ENCODE measurements at regions not wholly inside any gene's neighbourhood (a gene's known extent, or its start where the extent isn't known, plus 50 kb on each side); places are given as distances from the start of the nearest gene placed in this dataset.

DNA sequence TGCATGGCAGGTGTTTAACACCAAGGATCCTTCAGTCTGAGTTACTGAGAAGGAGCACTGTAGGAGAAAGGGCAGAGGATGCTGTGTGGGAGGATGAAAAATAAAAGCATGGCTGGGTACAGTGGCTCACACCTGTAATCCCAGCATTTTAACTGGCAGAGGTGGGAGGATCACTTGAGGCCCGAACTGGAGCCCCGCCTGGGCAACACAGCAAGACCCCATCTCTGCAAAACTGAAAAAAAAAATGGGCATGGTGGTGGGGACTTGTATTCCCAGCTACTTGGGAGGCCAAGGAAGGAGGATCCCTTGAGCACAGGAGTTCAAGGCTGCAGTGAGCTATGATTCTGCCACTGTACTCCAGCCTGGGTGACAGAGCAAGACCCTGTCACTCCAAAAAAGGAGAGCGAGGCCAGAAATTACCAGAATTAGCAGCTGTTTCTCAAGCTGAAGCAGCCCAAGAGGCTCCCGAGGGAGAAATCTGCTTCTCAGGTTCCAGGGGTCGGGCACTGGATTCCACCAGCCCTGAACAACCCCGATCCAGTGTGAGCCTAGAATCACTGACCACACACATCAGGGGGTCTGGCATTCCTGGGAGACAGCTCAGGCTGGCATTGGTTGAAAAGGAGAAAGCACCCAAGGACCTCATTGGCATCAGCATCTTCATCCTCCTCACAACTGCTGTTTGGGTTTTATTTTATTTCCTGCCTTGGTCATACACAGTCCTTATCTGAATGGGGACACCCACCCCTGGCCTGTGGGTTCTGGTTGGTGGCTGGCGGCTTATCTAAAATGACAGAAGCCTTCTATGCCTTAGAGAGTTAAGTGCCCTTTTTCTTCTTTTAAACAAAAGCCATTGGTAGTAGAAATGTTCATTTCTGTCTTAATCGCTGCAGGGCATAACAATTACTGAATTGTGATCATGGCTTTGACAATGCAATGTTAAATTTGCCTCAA is 66.3 kb upstream of the TRIM2 start:
- no peak for DNase-seq (ENCODE audit: low spot score)

DNA sequence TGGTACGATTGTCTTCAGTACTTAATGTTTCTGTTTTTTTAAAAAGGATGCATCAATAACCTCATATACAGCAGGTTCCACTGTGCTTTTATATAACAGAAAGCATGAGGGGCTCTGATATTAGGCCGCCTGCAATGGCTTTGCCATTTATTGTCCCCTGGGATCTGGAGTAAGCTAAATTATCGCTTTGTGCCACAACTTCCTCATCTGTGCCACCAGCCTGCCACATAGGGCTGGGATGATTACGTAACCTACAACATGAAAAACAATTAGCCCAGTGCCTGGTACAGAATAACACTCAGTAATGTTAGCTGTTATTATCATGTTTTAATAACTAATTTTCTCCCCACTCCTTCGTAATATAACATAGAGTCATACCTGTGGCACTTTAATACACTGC is 65.5 kb upstream of the TRIM2 start:
- DNase-seq (ENCODE audit: low spot score) = no peak

DNA sequence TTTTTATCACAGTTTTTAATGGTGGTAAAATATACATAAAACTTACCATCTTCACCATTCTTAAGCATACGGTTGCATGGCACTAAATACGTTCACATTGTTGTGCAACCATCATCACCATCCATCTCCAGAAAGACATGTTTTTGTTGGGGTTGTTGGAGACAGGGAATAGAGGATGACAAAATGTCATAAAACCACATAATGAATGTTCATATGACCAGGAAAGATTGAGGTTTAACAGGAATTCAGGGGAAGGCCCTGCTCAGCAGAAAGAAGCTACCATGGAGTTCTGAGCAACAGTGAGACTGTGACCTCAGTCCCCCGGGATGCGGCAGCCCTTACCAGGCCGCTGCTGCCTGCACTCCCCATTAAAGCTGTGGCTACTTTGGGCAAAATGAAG is 63.9 kb upstream of the TRIM2 start:
- no peak for DNase-seq (ENCODE audit: low spot score)

DNA sequence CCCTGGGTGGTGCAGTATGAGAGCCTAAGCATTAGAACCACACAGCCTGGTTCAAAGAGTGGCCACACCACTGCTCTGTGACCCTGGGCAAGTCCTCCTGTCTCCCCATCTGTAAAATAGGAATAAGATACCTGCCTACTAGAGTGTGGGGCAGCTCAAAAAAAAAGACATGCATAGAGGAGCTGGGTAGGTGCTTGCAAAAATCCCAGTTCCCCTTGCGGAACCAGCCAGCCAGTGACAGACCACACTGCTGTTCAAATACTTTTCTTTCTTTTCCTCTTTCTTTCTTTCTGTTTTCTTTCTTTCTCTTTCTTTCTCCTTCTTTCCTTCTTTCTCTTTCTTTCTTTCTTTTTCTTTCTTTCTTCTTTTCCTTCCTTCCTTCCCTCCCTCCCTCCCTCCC is 63.0 kb upstream of the TRIM2 start:
- DNase-seq (ENCODE audit: low spot score) = no peak

DNA sequence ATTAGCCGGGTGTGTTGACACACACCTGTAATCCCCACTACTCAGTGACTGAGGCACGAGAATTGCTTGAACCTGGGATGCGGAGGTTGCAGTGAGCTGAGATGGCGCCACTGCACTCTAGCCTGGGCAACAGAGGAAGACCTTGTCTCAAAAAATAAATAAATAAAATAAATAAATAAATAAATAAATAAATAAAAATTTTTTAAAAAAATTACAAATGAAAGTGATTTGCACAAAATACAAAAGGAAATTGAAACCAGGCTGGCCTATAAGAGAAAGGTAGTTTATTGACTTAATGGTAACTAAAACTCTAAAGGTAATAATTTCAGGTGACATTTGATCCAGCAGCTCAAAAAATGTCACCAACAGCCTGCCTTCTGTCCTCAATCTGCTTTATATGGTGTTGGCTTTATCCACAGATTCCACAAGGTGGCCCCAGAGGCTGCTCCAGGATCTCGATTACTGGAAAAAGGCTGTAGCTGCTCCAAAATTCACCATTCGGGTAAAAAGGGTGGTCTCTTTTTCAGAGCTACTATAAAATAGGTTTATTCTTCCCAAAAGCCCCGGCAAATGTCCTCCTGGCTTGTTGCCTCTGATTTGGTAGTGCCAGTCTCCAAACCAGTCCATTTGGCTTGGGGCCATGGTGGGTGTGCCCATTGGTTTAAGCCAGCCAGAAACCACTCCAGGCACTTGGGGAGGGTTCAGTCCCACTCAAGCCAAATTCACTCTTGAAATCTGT is 61.4 kb upstream of the TRIM2 start:
- peak; percentile 62 for DNase-seq (ENCODE audit: low spot score)

DNA sequence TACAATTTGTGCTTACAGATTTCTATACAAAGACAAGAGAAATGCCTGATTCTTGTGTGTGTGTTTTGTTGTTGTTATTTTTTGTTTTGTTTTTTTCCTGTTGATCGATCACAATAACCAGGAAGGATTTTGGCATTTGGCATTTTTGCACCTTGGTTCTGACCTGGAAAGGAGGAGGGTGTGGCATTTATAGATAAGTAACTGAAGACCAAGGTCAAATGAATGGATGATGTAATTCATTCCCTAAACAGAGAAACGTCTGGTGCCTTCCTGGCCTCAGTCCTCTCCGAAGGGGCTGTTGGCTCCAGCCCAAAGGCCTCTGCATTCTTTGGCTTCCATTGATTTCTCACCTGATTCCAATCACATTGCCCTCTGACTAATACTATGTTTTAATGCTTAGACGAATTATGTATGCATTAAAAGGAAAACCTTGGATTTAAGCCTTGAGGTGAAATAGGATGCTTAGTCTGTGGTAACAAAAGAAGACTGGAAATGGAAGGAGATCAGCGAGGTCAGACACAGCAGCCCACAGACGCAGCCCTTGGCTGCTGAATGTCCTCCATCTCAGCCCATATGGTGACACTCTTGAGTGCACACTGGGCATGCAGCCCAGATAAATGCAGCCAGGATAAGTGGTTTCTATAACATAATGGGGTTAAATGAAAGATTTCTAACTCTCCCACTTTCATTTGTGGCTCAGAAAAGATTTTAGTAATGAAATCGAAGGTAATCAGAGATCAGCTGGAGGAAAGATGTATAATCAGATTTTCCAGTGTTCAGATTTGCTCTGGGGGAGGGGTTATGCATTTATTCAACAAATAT is 60.5 kb upstream of the TRIM2 start:
- no peak for DNase-seq (ENCODE audit: low spot score)

DNA sequence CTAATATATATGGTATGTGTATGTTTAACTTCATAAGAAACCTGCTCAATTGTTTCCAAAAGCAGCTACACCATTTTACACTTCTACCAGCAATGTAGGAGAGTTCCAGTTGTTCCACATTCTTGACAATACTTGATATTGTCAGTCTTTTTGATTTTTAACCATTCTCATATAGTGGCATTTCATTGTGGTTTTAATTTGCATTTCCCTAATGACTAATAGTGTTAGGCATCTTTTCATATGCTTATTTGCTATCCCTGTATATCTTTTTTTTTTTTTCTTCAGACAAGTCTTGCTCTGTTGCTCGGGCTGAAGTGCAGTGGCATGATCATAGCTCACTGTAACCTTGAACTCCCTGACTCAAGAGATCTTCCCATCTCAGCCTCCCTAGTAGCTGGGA is 58.2 kb upstream of the TRIM2 start:
- DNase-seq (ENCODE audit: low spot score) = no peak

DNA sequence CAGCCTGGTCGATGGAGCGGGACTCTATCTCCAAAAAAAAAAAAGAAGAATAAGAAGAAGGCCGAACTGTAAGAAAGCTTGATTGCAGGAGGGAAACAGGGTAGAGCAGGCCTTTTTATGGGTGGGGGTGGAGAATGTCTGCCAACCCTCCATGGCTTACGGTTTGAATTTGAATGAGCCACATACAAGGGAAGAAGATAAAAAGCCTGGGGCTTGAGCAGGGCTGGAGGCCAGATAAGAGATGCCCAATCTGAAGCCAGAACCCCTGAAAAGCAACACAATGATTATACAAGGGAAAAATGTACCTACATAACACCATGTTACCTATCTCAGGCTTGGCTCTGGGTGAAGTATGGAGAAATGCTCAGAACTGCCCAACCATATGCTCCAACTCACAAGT is 57.3 kb upstream of the TRIM2 start:
- DNase-seq (ENCODE audit: low spot score) = no peak

DNA sequence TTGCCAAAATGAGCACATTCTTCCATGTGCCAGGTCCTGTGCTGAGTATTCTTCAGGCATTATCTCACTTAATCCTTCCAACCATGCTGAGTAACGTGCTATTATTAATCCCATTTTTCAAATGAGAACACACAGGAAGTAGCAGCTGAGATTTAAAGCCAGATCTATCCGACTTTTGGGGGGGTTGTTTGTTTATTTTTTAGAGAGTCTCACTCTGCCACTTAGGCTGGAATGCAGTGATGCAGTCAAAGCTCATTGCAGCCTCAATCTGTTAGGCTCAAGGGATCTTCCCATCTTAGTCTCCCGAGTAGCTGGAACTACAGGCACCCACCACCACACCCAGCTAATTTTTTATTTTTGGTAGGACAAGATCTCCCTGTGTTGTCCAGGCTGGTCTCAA is 55.5 kb upstream of the TRIM2 start:
- DNase-seq (ENCODE audit: low spot score) = no peak

DNA sequence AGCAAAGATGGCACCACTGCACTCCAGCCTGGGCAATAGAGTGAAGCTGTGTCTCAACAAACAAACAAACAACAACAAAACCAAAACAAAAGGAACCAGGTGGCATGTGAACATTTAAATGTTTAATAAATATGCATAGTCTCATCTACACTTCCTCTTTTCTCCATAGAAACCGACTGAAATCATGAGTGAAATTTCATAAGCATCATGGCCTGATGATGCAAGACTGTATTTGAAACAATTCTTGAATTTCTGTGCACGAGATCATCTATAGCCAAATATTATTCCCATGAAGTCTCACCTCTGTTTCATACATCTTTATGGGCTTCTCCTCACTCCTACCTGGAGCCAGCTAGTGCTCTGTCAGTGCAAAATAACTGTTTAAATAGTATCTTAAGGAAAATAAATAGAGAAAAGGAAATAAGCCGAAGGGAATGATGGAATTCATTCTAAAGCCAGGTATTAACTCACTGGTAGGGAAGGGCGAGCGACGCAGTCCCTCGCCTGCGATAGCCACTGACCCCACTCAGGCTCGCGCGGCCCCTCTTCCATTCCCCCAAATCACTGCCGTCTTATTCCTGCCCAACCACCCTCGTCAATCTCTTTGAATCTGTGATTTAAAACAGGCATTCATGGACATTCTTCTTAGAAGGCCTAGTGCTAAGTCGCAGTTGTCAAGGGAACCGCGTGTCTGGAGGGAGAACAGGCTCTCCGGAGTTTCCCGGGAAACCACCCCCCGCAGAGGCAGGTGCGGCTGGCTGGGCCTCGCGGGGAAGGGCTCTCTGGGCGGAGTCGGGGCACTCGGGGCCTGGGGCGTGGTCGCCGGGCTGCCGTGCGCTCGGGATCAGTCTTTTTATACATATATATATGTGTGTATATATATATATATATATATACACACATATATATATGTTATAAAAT is 52.4 kb upstream of the TRIM2 start:
- peak; percentile 12 for DNase-seq (ENCODE audit: low spot score)

DNA sequence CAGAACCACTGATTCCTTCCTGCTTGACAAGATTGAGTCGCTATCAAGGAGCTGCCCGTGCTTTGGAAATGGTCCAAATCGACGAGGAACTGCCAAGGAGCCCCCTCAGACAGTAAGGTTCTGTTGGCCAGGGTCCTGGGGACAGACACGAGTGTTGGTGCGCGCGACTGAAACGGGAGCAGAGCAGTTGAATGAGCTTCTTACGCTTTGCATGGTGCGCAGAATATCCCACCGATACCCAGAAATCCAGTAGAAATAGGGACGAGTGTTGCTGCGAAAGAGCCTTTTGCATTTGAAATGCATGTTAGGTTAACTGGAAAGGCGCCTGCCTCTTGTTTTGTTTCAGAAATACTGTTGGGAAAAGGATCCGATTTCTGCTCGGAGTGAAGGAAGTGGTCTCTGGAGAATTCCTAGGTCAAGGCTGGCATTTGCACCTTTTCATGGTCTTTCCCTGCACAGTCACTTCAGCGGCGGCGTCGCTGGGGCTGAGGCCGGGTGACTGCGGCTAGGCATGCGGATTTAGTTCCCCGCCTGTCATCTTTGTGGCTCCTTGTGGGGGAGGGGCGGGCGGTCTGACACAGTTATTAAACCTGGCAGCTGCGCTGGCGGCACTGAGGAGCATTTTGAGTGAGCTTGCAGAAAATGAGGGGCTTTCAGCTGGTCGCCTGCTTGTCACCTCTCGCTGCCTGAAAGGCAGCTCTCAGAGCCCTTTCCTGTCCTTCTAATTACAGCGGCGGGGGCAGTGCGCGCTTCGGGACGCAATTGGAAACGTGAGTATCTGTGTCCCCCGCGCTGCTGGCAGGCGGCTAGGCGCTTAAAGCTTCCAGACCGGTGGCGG is 51.5 kb upstream of the TRIM2 start:
- peak; percentile 56 for DNase-seq (ENCODE audit: low spot score)

DNA sequence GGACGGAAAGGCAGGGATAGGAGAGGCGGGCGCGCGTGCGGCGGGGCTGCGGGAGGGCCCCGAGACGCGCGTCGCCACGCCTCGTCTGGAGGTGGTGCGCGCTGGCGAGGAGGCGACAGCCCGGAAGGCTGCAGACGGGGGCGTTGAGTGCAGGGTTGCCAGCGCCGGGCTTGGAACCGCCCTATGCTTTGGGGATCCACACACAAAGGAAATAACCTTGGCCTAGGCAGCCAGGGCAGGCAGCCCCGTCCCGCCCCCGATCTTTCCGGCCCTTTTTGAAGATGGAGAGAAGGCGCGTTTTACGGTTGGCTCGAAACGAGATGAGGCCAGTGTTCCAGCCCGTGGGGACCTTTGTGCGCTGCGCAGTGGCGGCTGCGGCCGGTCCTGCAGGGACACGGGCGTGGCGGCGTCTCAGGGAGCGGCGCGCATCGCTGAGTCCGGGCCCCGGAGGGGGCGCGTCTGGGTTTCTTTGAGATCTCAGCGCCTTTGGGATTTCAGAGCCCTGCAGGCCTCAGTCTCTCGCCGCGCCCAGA is 50.8 kb upstream of the TRIM2 start:
- peak; percentile 70 for DNase-seq (ENCODE audit: low spot score)

DNA sequence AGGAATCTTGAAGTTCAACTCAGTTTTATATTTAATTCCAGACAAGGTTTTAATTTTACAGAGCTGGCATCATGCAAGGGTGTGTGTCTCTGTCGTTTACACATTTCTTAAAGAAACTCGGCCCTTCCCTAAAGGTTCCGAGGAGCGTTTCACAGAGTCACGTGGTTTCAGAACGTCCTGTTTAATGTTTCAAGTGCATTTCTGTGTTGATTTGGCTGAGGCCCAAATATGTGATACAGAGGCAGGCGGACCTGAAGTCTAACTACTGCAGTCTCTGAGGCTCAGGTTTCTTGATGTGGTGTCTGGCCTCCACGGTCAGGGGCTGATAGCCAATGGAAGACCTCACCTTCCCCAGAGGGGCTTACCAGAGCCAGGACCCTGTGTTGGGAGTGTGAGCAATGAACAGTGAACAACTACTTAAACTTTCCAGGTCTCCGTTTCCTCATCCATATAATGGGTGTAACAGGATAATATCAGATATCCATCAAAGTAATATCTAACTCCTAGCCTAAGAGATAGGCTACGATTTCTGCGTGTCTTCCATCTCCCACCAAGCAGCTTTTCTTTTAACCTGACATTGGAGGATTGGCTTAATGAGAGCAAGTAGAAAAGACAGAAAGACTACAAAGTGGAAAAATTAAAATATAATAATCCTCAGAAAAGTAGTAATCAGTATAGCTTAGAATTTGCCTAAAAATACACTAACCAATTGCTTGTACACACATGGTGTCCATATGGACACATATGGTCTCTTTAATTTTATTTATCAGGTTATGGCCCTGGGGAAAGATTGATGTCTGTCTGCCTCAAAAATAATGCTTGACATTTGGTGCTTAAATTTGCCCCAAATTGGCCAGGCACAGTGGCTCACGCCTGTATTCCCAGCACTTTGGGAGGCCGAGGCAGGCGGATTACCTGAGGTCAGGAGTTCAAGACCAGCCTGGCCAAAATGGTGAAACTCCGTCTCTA is 50.0 kb upstream of the TRIM2 start:
- peak; percentile 42 for DNase-seq (ENCODE audit: low spot score)
